ENCODE measurements at regions not wholly inside any gene's neighbourhood (a gene's known extent, or its start where the extent isn't known, plus 50 kb on each side); places are given as distances from the start of the nearest gene placed in this dataset.

DNA sequence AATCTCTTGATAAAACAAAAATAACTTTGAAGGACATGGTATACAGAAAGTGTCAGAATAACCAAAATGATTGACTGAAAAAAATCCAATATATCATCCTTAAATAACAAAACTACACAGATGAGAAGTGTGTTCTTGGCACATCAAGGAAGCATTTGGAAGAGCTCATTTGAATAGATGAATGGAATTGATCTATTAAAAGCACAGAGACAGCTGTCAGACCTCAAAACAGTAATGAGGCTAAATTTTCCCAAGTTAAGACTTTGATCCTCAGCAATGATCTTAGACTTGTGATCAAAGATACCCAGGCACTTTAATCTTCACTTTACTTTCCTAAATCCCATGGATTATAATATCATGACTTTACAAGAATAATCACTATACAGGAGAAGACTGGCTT is 395.4 kb upstream of the NFE2L3 start:
- Histone ChIP-seq H3K27me3 (ENCODE audit: low read depth) (no peaks in the 10 kb centered on the region), H3K9me3 (no peaks in the 10 kb centered on the region), H3K4me1 (peaks cover 25% of the 10 kb centered on the region), H3K4me3 (no peak overlapping the region), H3K36me3 (replicated peaks) (no peaks in the 10 kb centered on the region)
- DNase-seq (ENCODE audit: low spot score in 2 of 2), result no peak
- in situ Hi-C loops (cut with MboI; ENCODE audit: low sequenced_read_pairs), result no loop called here

DNA sequence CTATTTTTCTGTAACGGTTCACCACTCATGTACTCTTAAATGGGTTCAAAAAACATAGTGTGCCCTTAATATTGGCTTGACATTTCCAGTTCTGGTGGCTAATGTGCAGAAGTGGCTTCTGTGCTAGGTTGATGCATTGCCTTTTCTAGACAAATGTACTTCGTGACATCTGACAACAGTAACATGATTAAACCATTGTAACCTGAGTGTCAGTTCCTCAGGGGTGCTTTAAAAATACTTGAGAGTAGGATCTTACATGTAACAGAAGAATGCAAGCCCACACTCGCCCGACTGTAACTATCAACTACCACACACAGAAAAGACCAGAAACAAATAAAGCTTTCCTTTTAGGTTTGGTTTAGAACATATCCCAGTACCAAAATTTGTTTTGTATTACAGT is 393.4 kb upstream of the NFE2L3 start:
- in situ Hi-C loops (cut with MboI; ENCODE audit: low sequenced_read_pairs), result no loop called here
- Histone ChIP-seq H3K9me3 (no peaks in the 10 kb centered on the region), H3K27me3 (ENCODE audit: low read depth) (no peaks in the 10 kb centered on the region), H3K4me3 (no peak overlapping the region), H3K4me1 (peaks cover 7% of the 10 kb centered on the region), H3K36me3 (replicated peaks) (no peaks in the 10 kb centered on the region)
- no peak for DNase-seq (ENCODE audit: low spot score in 2 of 2)

DNA sequence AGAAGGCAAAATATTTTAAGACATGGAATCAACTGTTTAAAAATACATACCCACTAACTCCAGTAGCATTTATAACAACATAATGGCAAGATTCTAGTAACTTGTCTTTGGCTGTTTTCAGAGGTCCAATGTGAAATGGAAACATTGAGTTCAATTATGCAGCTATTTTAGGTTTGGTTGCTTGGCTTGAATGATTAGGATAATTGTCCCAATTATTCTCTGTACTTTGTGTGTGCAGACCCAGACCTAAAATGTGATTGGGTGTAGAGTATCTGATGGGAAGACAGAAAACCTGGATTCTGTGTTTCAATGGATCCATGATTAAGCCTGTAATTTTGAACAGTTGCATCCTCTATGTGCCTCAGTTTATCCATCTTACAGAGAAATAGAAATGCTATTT is 392.7 kb upstream of the NFE2L3 start:
- no peaks in the 10 kb centered on the region for H3K27me3 ChIP-seq (ENCODE audit: low read depth)
- in situ Hi-C loops (cut with MboI; ENCODE audit: low sequenced_read_pairs), result no loop called here

GRCh38 chr7:25759748-25760147 is 392.2 kb upstream of the NFE2L3 start:
- no peaks in the 10 kb centered on the region for H3K9me3 ChIP-seq
- in situ Hi-C loops (cut with MboI; ENCODE audit: low sequenced_read_pairs), result no loop called here
- peaks cover 5% of the 10 kb centered on the region; the same call in 1 of the 2 replicates for H3K4me1 ChIP-seq
- no peak for DNase-seq (ENCODE audit: low spot score in 2 of 2)
- no peak overlapping the region for H3K4me3 ChIP-seq
- no peaks in the 10 kb centered on the region for H3K27me3 ChIP-seq (ENCODE audit: low read depth)
- H3K36me3 ChIP-seq (replicated peaks), result no peaks in the 10 kb centered on the region

More for the DNA sequence above, 392.7 kb upstream of the NFE2L3 start:
- no peak overlapping the region for H3K4me3 ChIP-seq
- peaks cover 5% of the 10 kb centered on the region; the same call in 1 of the 2 replicates for H3K4me1 ChIP-seq
- no peak for DNase-seq (ENCODE audit: low spot score in 2 of 2)
- H3K36me3 ChIP-seq (replicated peaks), result no peaks in the 10 kb centered on the region
- no peaks in the 10 kb centered on the region for H3K9me3 ChIP-seq

- peaks cover 5% of the 10 kb centered on the region; the same call in 1 of the 2 replicates for H3K4me1 ChIP-seq
- no peak for DNase-seq (ENCODE audit: low spot score in 2 of 2)
- no peaks in the 10 kb centered on the region for H3K36me3 ChIP-seq (replicated peaks)
- no peaks in the 10 kb centered on the region for H3K27me3 ChIP-seq (ENCODE audit: low read depth)
- no peaks in the 10 kb centered on the region for H3K9me3 ChIP-seq
- in situ Hi-C loops (cut with MboI; ENCODE audit: low sequenced_read_pairs), result no loop called here
- no peak overlapping the region for H3K4me3 ChIP-seq
These were observed 389.2 kb upstream of the NFE2L3 start for GRCh38 chr7:25762511-25763462.

GRCh38 chr7:25763463-25763860 is 388.5 kb upstream of the NFE2L3 start:
- in situ Hi-C loops (cut with MboI; ENCODE audit: low sequenced_read_pairs), result no loop called here
- peaks cover 5% of the 10 kb centered on the region; the same call in 1 of the 2 replicates for H3K4me1 ChIP-seq
- H3K36me3 ChIP-seq (replicated peaks), result no peaks in the 10 kb centered on the region
- H3K4me3 ChIP-seq, result no peak overlapping the region
- no peak for DNase-seq (ENCODE audit: low spot score in 2 of 2)
- H3K9me3 ChIP-seq, result no peaks in the 10 kb centered on the region
- no peaks in the 10 kb centered on the region for H3K27me3 ChIP-seq (ENCODE audit: low read depth)

GRCh38 chr7:25765110-25765655 is 386.8 kb upstream of the NFE2L3 start:
- no peaks in the 10 kb centered on the region for H3K27me3 ChIP-seq (ENCODE audit: low read depth)
- H3K9me3 ChIP-seq, result no peaks in the 10 kb centered on the region
- H3K36me3 ChIP-seq (replicated peaks), result no peaks in the 10 kb centered on the region
- DNase-seq (ENCODE audit: low spot score in 2 of 2), result no peak
- H3K4me3 ChIP-seq, result no peak overlapping the region
- no peaks in the 10 kb centered on the region; the same call in 1 of the 2 replicates for H3K4me1 ChIP-seq
- in situ Hi-C loops (cut with MboI; ENCODE audit: low sequenced_read_pairs), result no loop called here

GRCh38 chr7:25770235-25770634 is 381.8 kb upstream of the NFE2L3 start:
- Histone ChIP-seq H3K4me1 (peaks cover 13% of the 10 kb centered on the region), H3K36me3 (replicated peaks) (no peaks in the 10 kb centered on the region), H3K9me3 (no peaks in the 10 kb centered on the region), H3K4me3 (no peak overlapping the region), H3K27me3 (ENCODE audit: low read depth) (no peaks in the 10 kb centered on the region)
- in situ Hi-C loops (cut with MboI; ENCODE audit: low sequenced_read_pairs), result no loop called here
- no peak for DNase-seq (ENCODE audit: low spot score in 2 of 2)

DNA sequence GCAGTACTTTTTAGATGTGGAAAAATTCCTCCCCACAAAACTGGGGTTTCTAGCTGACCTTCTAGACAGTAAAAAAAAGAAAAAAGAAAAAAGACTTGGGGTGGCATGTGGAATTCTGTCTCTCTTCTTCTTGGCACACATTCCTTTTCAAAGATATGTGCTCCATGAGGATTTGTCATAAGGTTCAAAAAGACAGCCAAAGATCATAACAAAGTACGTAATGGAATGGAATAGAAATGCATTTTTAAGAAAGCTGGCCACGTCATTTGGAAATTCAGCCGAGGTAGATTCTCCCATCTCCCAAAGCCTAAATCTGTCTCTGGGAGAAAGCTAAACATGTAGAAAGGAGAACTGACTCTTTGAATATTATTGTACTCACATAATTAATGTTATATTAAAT is 381.3 kb upstream of the NFE2L3 start:
- no peaks in the 10 kb centered on the region for H3K27me3 ChIP-seq (ENCODE audit: low read depth)
- in situ Hi-C loops (cut with MboI; ENCODE audit: low sequenced_read_pairs), result no loop called here
- no peaks in the 10 kb centered on the region for H3K9me3 ChIP-seq
- no peak overlapping the region for H3K4me3 ChIP-seq
- H3K36me3 ChIP-seq (replicated peaks), result no peaks in the 10 kb centered on the region
- peaks cover 13% of the 10 kb centered on the region for H3K4me1 ChIP-seq
- DNase-seq (ENCODE audit: low spot score in 2 of 2), result no peak

GRCh38 chr7:25771491-25771890 is 380.5 kb upstream of the NFE2L3 start:
- Histone ChIP-seq H3K27me3 (ENCODE audit: low read depth) (no peaks in the 10 kb centered on the region), H3K36me3 (replicated peaks) (no peaks in the 10 kb centered on the region), H3K4me1 (peaks cover 13% of the 10 kb centered on the region), H3K4me3 (no peak overlapping the region), H3K9me3 (no peaks in the 10 kb centered on the region)
- DNase-seq (ENCODE audit: low spot score in 2 of 2), result no peak
- in situ Hi-C loops (cut with MboI; ENCODE audit: low sequenced_read_pairs), result no loop called here

DNA sequence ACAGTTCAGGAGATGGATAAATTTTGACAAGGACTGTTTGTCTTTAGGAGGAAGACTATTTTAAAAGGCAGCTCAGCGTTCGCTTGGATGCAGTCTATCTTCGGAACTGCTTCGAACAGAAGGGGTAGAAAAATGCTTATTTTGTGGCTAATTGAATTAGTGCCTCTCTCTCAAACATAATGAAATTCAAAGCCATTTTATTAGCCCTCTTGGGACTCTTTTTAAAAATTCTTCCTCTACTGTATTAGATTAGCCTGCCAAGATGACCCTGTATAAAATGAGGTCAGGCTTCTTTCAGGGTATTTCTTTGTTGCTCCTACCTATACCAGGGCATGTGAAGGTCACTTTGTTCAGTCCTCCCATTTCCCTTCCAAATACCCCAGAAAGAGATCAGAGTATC is 379.2 kb upstream of the NFE2L3 start:
- in situ Hi-C loops (cut with MboI; ENCODE audit: low sequenced_read_pairs), result no loop called here
- no peaks in the 10 kb centered on the region for H3K36me3 ChIP-seq (replicated peaks)
- H3K4me1 ChIP-seq, result peaks cover 18% of the 10 kb centered on the region
- no peaks in the 10 kb centered on the region for H3K27me3 ChIP-seq (ENCODE audit: low read depth)
- H3K9me3 ChIP-seq, result no peaks in the 10 kb centered on the region
- DNase-seq (ENCODE audit: low spot score in 2 of 2), result no peak
- no peak overlapping the region for H3K4me3 ChIP-seq

- Histone ChIP-seq H3K36me3 (replicated peaks) (no peaks in the 10 kb centered on the region), H3K4me1 (peaks cover 18% of the 10 kb centered on the region), H3K4me3 (no peak overlapping the region), H3K27me3 (ENCODE audit: low read depth) (no peaks in the 10 kb centered on the region), H3K9me3 (no peaks in the 10 kb centered on the region)
- in situ Hi-C loops (cut with MboI; ENCODE audit: low sequenced_read_pairs), result no loop called here
- no peak for DNase-seq (ENCODE audit: low spot score in 2 of 2)
These were observed 377.3 kb upstream of the NFE2L3 start for GRCh38 chr7:25774675-25775074.

- in situ Hi-C loops (cut with MboI; ENCODE audit: low sequenced_read_pairs), result no loop called here
- Histone ChIP-seq H3K4me1 (peaks cover 14% of the 10 kb centered on the region), H3K27me3 (ENCODE audit: low read depth) (no peaks in the 10 kb centered on the region), H3K4me3 (no peak overlapping the region), H3K36me3 (replicated peaks) (no peaks in the 10 kb centered on the region), H3K9me3 (no peaks in the 10 kb centered on the region)
- no peak for DNase-seq (ENCODE audit: low spot score in 2 of 2)
These were observed 376.4 kb upstream of the NFE2L3 start for GRCh38 chr7:25775570-25775969.

- no peak for DNase-seq (ENCODE audit: low spot score in 2 of 2)
- in situ Hi-C loops (cut with MboI; ENCODE audit: low sequenced_read_pairs), result no loop called here
- Histone ChIP-seq H3K4me3 (no peak overlapping the region), H3K27me3 (ENCODE audit: low read depth) (no peaks in the 10 kb centered on the region), H3K9me3 (no peaks in the 10 kb centered on the region), H3K4me1 (peaks cover 8% of the 10 kb centered on the region), H3K36me3 (replicated peaks) (no peaks in the 10 kb centered on the region)
These were observed 375.8 kb upstream of the NFE2L3 start for GRCh38 chr7:25775999-25776743.

Data from HAP-1 (cell line).